ENCODE measurements at regions not wholly inside any gene's neighbourhood (a gene's known extent, or its start where the extent isn't known, plus 50 kb on each side); places are given as distances from the start of the nearest gene placed in this dataset.

DNA sequence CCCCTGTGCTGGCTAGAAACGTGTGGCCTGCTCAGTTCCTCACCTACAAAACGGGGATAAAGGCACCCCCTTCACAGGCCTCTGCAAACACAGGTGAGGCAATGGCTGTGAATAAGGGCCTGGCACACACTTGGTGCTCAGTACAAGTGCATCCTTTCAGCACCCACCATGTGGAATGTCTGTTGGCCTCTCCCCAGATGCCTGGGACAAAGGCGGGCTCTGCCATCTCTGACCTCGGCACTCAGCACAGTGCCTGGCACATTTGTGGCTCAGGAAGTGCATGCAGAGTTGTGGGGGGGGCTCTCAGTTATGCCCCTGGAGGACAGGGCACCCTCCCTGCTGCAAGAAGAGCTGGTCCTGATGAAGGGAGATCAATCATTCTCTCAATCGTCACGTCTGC is 224.6 kb upstream of the RAB6C start:
- no peak for DNase-seq
- Histone ChIP-seq H3K27me3 (replicated peaks; ENCODE audit: control insufficient read depth, insufficient read depth, low read length, poor library complexity, severe bottlenecking) (no peaks in the 10 kb centered on the region), H3K36me3 (ENCODE audit: control insufficient read depth, insufficient read depth, low read length) (no peaks in the 10 kb centered on the region), H3K4me3 (ENCODE audit: insufficient read depth, low read depth, low read length, poor library complexity, severe bottlenecking) (no peak overlapping the region), H3K27ac (ENCODE audit: insufficient read depth, low read length, poor library complexity, severe bottlenecking) (no peak overlapping the region), H3K4me1 (ENCODE audit: control insufficient read depth, insufficient read depth, low read length, poor library complexity, severe bottlenecking) (no peaks in the 10 kb centered on the region), H3K9me3 (ENCODE audit: control insufficient read depth, low read length) (no peaks in the 10 kb centered on the region)

DNA sequence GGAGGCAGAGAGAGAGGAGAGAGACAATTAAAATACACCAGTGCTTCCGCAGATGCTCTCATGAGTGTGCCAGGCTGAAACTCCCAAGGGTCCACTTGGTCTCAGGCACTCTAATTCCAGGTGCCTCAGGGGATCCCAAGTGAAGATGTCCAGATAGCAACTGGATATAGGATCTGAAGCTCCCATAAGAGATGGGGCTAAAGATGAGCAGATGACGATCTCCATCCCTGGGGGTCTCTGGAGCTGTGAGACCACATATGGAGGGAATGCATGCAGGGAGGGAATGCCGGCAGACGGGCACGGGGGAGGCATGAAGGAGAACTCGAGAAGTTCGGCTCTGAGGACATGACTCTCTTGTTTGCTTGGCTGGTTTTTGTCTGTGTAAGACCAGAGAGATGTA is 223.7 kb upstream of the RAB6C start:
- no peaks in the 10 kb centered on the region for H3K27me3 ChIP-seq (replicated peaks; ENCODE audit: control insufficient read depth, insufficient read depth, low read length, poor library complexity, severe bottlenecking)
- no peak for DNase-seq
- H3K4me1 ChIP-seq (ENCODE audit: control insufficient read depth, insufficient read depth, low read length, poor library complexity, severe bottlenecking), result no peaks in the 10 kb centered on the region
- no peak overlapping the region for H3K4me3 ChIP-seq (ENCODE audit: insufficient read depth, low read depth, low read length, poor library complexity, severe bottlenecking)
- H3K36me3 ChIP-seq (ENCODE audit: control insufficient read depth, insufficient read depth, low read length), result no peaks in the 10 kb centered on the region
- H3K27ac ChIP-seq (ENCODE audit: insufficient read depth, low read length, poor library complexity, severe bottlenecking), result no peak overlapping the region
- no peaks in the 10 kb centered on the region for H3K9me3 ChIP-seq (ENCODE audit: control insufficient read depth, low read length)

DNA sequence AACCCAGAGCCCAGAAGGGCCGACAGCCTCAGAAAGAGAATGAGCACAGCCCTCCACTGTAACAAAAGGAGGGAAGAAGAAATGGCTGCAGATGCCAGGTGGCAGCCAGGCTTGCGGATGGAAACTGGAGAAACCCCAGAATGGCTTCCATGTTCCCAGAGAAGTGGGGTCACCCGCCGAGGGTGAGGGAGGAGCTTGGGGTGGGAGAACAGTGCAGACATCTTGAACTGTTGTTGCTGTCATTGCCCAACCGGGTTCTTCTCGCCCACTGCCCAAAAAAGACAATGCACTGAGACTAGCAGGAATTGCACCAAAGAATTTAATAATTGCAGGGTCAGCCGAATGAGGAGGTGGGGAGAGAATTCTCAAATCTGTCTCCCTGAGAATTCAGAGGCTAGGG is 223.2 kb upstream of the RAB6C start:
- Histone ChIP-seq H3K9me3 (ENCODE audit: control insufficient read depth, low read length) (no peaks in the 10 kb centered on the region), H3K4me1 (ENCODE audit: control insufficient read depth, insufficient read depth, low read length, poor library complexity, severe bottlenecking) (no peaks in the 10 kb centered on the region), H3K27me3 (replicated peaks; ENCODE audit: control insufficient read depth, insufficient read depth, low read length, poor library complexity, severe bottlenecking) (no peaks in the 10 kb centered on the region), H3K4me3 (ENCODE audit: insufficient read depth, low read depth, low read length, poor library complexity, severe bottlenecking) (no peak overlapping the region), H3K36me3 (ENCODE audit: control insufficient read depth, insufficient read depth, low read length) (no peaks in the 10 kb centered on the region), H3K27ac (ENCODE audit: insufficient read depth, low read length, poor library complexity, severe bottlenecking) (no peak overlapping the region)
- no peak for DNase-seq

DNA sequence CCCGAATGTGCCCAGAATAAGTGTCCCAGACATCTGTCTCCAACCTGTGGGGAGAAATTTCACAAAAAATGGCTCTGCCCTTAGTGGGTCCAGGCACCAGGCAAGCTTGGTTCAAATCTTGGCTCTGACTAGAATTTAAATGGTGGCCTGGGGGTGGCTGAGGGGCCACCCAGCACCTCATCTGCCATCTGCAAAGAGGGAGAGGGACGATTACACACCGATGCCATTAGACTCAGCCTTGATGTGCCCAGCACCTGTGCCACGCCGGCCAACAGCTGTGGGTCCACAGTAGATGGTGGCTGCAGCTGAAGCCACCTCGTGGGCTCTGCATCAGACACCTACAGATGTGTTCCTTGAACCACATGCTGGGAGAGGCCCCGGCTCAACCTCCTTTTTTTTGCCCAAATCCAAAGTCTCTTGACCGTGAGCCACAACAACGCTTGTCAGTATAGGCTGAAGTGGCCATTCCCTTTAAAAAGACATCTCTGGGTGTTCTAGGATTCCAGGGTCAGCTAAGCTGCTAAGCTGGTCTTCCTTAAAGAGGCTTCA is 222.0 kb upstream of the RAB6C start:
- no peaks in the 10 kb centered on the region for H3K9me3 ChIP-seq (ENCODE audit: control insufficient read depth, low read length)
- H3K4me1 ChIP-seq (ENCODE audit: control insufficient read depth, insufficient read depth, low read length, poor library complexity, severe bottlenecking), result no peaks in the 10 kb centered on the region
- DNase-seq, result no peak
- H3K27ac ChIP-seq (ENCODE audit: insufficient read depth, low read length, poor library complexity, severe bottlenecking), result no peak overlapping the region
- H3K36me3 ChIP-seq (ENCODE audit: control insufficient read depth, insufficient read depth, low read length), result no peaks in the 10 kb centered on the region
- H3K27me3 ChIP-seq (replicated peaks; ENCODE audit: control insufficient read depth, insufficient read depth, low read length, poor library complexity, severe bottlenecking), result no peaks in the 10 kb centered on the region
- no peak overlapping the region for H3K4me3 ChIP-seq (ENCODE audit: insufficient read depth, low read depth, low read length, poor library complexity, severe bottlenecking)

DNA sequence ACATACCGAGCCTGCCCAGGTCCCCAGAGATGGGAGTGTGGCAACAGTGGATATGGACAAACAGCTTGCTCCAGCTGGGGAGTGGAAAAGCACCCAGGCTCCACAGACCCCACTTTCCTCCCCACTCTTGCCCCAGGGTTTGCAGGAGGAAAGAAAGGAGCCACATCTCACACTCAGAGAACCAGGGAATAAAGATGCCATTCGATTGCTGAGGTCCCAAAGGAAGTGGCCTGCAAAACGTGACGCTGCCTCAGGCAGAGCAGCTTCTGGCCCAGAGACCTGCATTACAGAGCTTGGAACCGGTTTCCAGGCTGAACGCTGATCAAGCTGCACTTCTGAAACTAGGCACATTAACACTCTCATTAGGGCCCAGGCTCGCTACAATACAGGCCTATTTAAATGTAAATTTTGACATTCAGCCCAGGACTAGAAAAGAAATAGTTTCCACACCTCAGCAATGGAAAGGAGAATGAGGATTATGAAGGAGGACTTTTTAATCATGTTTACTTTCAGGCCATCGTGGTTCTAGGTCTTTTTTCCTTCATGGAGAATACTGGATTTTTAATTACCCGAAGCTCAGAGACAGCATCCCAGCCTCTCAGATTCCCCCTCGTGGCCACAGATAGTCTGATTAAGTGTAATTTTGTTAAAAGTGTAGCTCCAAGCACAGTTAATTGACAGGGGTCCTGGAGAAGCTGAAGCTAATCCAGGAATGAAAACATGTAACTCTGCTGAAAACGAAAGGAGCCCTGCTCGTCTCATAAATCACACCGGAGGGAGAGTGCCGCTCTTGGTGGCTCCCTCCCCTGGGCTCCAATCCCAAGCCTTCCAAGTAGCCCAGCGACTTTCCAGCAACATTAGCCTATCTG is 221.3 kb upstream of the RAB6C start:
- H3K4me3 ChIP-seq (ENCODE audit: insufficient read depth, low read depth, low read length, poor library complexity, severe bottlenecking), result no peak overlapping the region
- no peaks in the 10 kb centered on the region for H3K27me3 ChIP-seq (replicated peaks; ENCODE audit: control insufficient read depth, insufficient read depth, low read length, poor library complexity, severe bottlenecking)
- no peak for DNase-seq
- H3K4me1 ChIP-seq (ENCODE audit: control insufficient read depth, insufficient read depth, low read length, poor library complexity, severe bottlenecking), result no peaks in the 10 kb centered on the region
- H3K36me3 ChIP-seq (ENCODE audit: control insufficient read depth, insufficient read depth, low read length), result no peaks in the 10 kb centered on the region
- no peak overlapping the region for H3K27ac ChIP-seq (ENCODE audit: insufficient read depth, low read length, poor library complexity, severe bottlenecking)
- no peaks in the 10 kb centered on the region for H3K9me3 ChIP-seq (ENCODE audit: control insufficient read depth, low read length)

DNA sequence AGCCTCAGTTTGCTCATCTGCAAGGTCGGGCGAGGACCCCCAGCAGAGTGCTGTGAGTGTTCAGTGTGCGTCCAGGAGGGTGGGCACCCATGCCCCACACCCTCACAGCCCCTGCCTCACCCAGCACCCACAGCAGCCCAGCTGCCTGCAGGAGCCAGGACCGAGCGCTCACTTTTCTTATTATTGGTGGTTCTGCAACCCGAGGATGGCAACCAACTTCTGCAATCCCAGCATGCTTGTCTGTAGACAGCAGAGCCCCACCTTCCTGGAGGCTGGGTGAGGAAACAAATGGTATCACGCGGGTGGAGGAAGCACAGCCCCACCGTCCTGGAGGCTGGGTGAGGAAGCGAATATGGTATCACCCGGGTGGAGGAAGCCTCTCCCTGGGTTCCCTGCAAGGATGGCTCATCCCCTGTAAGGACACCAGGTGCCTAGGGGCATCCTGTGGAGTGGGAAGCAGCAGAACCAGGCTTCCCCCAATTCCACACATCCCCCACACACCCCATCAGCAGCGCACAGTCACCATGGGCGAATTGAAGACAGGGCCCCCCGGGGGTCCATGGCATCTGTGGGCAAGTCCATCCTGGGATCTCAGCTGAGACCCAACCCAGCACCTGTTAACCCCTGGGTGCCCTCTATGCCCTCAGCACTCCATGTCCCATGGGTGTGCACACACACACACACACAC is 220.5 kb upstream of the RAB6C start:
- no peaks in the 10 kb centered on the region for H3K4me1 ChIP-seq (ENCODE audit: control insufficient read depth, insufficient read depth, low read length, poor library complexity, severe bottlenecking)
- H3K4me3 ChIP-seq (ENCODE audit: insufficient read depth, low read depth, low read length, poor library complexity, severe bottlenecking), result no peak overlapping the region
- no peak for DNase-seq
- no peaks in the 10 kb centered on the region for H3K9me3 ChIP-seq (ENCODE audit: control insufficient read depth, low read length)
- H3K27me3 ChIP-seq (replicated peaks; ENCODE audit: control insufficient read depth, insufficient read depth, low read length, poor library complexity, severe bottlenecking), result no peaks in the 10 kb centered on the region
- no peak overlapping the region for H3K27ac ChIP-seq (ENCODE audit: insufficient read depth, low read length, poor library complexity, severe bottlenecking)
- no peaks in the 10 kb centered on the region for H3K36me3 ChIP-seq (ENCODE audit: control insufficient read depth, insufficient read depth, low read length)

DNA sequence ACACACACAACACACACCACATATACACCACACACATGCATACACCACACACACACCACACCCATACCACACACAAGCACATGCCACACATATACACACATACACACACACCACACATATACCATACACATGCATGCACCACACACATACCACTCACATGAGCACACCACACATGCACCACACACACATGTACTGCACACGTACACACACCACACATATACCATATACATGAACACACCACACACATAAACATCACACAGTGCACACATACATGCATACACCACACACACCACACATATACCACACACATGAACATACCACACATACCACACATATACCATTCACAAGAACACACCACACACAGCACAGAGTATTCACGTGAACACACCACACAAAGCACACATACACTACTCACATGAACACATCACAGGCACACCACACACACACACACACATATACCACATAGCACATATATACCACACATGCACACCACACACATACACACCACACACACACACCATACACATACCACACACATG is 219.9 kb upstream of the RAB6C start:
- no peaks in the 10 kb centered on the region for H3K36me3 ChIP-seq (ENCODE audit: control insufficient read depth, insufficient read depth, low read length)

DNA sequence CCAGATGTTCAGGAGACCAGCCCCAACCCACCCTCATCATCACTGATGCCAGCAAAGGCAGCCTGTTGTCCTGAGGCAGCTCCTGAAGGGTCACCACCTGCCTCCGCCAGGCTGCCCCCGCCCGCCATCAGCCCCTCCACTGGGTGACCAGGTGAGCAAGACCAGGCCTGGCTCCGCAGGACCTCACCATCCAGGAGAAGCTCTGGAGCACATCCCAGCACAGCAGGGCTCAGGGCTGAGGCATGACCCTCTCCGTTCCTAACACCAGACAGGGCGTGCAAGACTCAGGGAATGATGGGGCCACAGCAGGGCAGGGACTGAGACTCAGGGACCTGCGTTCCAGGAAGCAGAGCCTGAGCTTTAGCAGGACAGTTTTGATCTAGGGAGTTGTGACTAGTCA is 218.8 kb upstream of the RAB6C start:
- H3K36me3 ChIP-seq (ENCODE audit: control insufficient read depth, insufficient read depth, low read length), result no peaks in the 10 kb centered on the region
- H3K4me3 ChIP-seq (ENCODE audit: insufficient read depth, low read depth, low read length, poor library complexity, severe bottlenecking), result no peak overlapping the region
- no peaks in the 10 kb centered on the region for H3K4me1 ChIP-seq (ENCODE audit: control insufficient read depth, insufficient read depth, low read length, poor library complexity, severe bottlenecking)
- no peak for DNase-seq
- H3K27ac ChIP-seq (ENCODE audit: insufficient read depth, low read length, poor library complexity, severe bottlenecking), result no peak overlapping the region
- H3K27me3 ChIP-seq (replicated peaks; ENCODE audit: control insufficient read depth, insufficient read depth, low read length, poor library complexity, severe bottlenecking), result no peaks in the 10 kb centered on the region
- H3K9me3 ChIP-seq (ENCODE audit: control insufficient read depth, low read length), result no peaks in the 10 kb centered on the region

More for the DNA sequence above, 219.9 kb upstream of the RAB6C start:
- H3K4me3 ChIP-seq (ENCODE audit: insufficient read depth, low read depth, low read length, poor library complexity, severe bottlenecking), result no peak overlapping the region
- H3K27ac ChIP-seq (ENCODE audit: insufficient read depth, low read length, poor library complexity, severe bottlenecking), result no peak overlapping the region
- H3K9me3 ChIP-seq (ENCODE audit: control insufficient read depth, low read length), result no peaks in the 10 kb centered on the region
- no peaks in the 10 kb centered on the region for H3K27me3 ChIP-seq (replicated peaks; ENCODE audit: control insufficient read depth, insufficient read depth, low read length, poor library complexity, severe bottlenecking)
- no peaks in the 10 kb centered on the region for H3K4me1 ChIP-seq (ENCODE audit: control insufficient read depth, insufficient read depth, low read length, poor library complexity, severe bottlenecking)
- no peak for DNase-seq

DNA sequence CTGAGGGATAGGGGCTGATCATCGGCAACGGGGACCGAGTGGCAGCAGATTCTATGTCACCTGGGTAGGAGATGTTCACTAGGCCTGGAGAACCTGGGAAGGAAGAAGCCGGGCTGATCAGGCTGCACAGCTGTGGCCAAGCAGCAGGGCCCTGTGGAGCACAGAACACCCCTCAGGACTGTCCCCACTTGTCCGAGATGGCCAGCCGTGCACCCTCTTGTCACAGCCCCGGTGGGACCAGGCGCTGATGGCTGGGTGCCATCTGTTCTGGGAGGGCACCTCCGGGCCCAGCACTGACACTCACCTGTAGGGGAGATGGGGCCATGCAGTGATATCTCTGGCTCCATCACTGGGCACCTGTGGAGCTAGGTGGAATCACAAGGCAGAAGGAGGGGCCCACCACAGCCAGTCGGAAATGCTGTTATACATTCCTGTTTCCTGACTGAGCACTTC is 217.9 kb upstream of the RAB6C start:
- H3K4me3 ChIP-seq (ENCODE audit: insufficient read depth, low read depth, low read length, poor library complexity, severe bottlenecking), result no peak overlapping the region
- H3K27me3 ChIP-seq (replicated peaks; ENCODE audit: control insufficient read depth, insufficient read depth, low read length, poor library complexity, severe bottlenecking), result no peaks in the 10 kb centered on the region
- no peaks in the 10 kb centered on the region for H3K36me3 ChIP-seq (ENCODE audit: control insufficient read depth, insufficient read depth, low read length)
- H3K9me3 ChIP-seq (ENCODE audit: control insufficient read depth, low read length), result no peaks in the 10 kb centered on the region
- no peak overlapping the region for H3K27ac ChIP-seq (ENCODE audit: insufficient read depth, low read length, poor library complexity, severe bottlenecking)
- H3K4me1 ChIP-seq (ENCODE audit: control insufficient read depth, insufficient read depth, low read length, poor library complexity, severe bottlenecking), result no peaks in the 10 kb centered on the region
- DNase-seq, result no peak
